Sigmoid colon (tissue), 4 donors: ENCODE measurements at regions not wholly inside any gene's neighbourhood (a gene's known extent, or its start where the extent isn't known, plus 50 kb on each side); places are given as distances from the start of the nearest gene placed in this dataset.

Experiments
- EP300 ChIP-seq, 4 donors: sonication (generic); formaldehyde crosslinking; IDR thresholded peaks; one replicate each; pipeline ENCODE4 v1.6.1; 2017; ENCODE audit warnings: antibody characterized with exemption in 4 of 4
- POLR2A ChIP-seq, 2 donors: fragments of 450-650 bp; IDR thresholded peaks; one replicate each; pipeline ENCODE4 v1.6.1; 2016; ENCODE audit warnings: antibody characterized with exemption in 2 of 2, mild to moderate bottlenecking in 2 of 2, moderate library complexity in 2 of 2
- TF ChIP-seq, protein P1 (sequence below), 4 experiments: fragments of 450-650 bp in 3 of 4; fragments of 200-600 bp in 1 of 4; IDR thresholded peaks; one replicate each; pipeline ENCODE4 v1.5.1; 2016 to 2019; ENCODE audit warnings: antibody characterized with exemption in 4 of 4, mild to moderate bottlenecking in 3 of 4, moderate library complexity in 2 of 4

DNA sequence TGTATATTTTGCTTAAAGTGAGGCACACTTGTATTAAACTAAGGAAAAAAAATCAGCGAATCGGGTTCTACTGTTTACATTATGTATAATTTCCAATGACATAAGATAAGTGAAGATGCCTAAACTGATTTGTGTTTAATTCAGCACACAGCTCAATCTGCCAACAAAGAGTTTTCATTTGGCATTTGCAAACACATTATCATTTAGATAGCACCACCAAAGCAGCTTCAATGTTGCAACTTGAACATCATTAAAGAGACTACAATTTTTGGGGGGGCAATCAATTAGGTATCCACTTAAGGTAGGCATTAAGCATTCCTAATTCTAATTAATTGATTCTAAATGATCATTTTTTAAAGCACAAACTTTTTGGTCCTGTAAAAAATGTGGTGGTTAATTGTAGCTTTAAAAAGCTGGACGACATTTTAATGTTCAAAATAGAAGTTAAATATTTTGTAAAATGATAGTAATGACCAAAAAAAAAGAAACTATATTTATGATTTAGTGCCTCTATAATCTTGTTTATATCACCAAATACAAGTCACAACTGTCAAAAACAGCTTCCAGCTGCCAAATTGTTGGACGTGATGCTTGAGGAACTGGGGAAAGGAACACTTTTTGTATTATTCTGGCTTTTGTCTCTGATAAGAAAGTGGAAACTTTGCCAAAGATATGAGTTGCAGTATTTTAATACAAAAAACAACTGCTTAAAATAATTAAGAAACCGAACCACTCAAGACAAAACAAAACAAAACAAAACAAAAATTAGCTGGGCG, 57.1 kb downstream of the CYCS start:
- TF ChIP-seq, protein P1, sequence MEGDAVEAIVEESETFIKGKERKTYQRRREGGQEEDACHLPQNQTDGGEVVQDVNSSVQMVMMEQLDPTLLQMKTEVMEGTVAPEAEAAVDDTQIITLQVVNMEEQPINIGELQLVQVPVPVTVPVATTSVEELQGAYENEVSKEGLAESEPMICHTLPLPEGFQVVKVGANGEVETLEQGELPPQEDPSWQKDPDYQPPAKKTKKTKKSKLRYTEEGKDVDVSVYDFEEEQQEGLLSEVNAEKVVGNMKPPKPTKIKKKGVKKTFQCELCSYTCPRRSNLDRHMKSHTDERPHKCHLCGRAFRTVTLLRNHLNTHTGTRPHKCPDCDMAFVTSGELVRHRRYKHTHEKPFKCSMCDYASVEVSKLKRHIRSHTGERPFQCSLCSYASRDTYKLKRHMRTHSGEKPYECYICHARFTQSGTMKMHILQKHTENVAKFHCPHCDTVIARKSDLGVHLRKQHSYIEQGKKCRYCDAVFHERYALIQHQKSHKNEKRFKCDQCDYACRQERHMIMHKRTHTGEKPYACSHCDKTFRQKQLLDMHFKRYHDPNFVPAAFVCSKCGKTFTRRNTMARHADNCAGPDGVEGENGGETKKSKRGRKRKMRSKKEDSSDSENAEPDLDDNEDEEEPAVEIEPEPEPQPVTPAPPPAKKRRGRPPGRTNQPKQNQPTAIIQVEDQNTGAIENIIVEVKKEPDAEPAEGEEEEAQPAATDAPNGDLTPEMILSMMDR (IDR thresholded peaks at IDR 0.05): no peak
- TF ChIP-seq POLR2A (IDR thresholded peaks at IDR 0.05) (no peak), EP300 (IDR thresholded peaks at IDR 0.05) (no peak)
